G401 (cell line): ENCODE measurements at regions not wholly inside any gene's neighbourhood (a gene's known extent, or its start where the extent isn't known, plus 50 kb on each side); places are given as distances from the start of the nearest gene placed in this dataset.
"Not testable (repeated sequence)": the region's sequence is repeated elsewhere in the genome, so short reads cannot be mapped to it uniquely, and the experiment has no call there.

ENCODE experiments used
- DNase-seq: peaks from one replicate; pipeline ENCODE4 v3.0.0-alpha.2; 2015; ENCODE audit warnings: low spot score
- in situ Hi-C: cut with HindIII; loops from 2 replicates; pipeline ENCODE4 v1.10.0; 2016; ENCODE audit warnings: low sequenced_read_pairs, mixed read lengths

- no peak for DNase-seq
- in situ Hi-C loops: no loop called here
Measured at GRCh38 chr7:79615466-79615865, 162.0 kb upstream of the MAGI2 start.

GRCh38 chr7:79612903-79613302 is 159.4 kb upstream of the MAGI2 start:
- DNase-seq: no peak
- in situ Hi-C loops: no loop called here

GRCh38 chr7:79612022-79612421 is 158.6 kb upstream of the MAGI2 start:
- in situ Hi-C loops: no loop called here
- peak; percentile 61 for DNase-seq

GRCh38 chr7:79610748-79611304 is 157.4 kb upstream of the MAGI2 start:
- in situ Hi-C loops: no loop called here
- DNase-seq: no peak

GRCh38 chr7:79610313-79610712 is 156.8 kb upstream of the MAGI2 start:
- in situ Hi-C loops: no loop called here
- DNase-seq: no peak

GRCh38 chr7:79608005-79608404 is 154.5 kb upstream of the MAGI2 start:
- in situ Hi-C loops: no loop called here
- no peak for DNase-seq

- in situ Hi-C loops: no loop called here
- no peak for DNase-seq
Measured at GRCh38 chr7:79604841-79605240, 151.4 kb upstream of the MAGI2 start.

- in situ Hi-C loops: no loop called here
Measured at GRCh38 chr7:79598351-79598750, 144.9 kb upstream of the MAGI2 start.

GRCh38 chr7:79594671-79595070 is 141.2 kb upstream of the MAGI2 start:
- in situ Hi-C loops, DNase-seq: not testable (repeated sequence)

More at GRCh38 chr7:79598351-79598750, 144.9 kb upstream of the MAGI2 start:
- no peak for DNase-seq

GRCh38 chr7:79593866-79594301 is 140.4 kb upstream of the MAGI2 start:
- peak; percentile 84 for DNase-seq
- in situ Hi-C loops: no loop called here

GRCh38 chr7:79590916-79591623 is 137.6 kb upstream of the MAGI2 start:
- peak; percentile 59 for DNase-seq
- in situ Hi-C loops: no loop called here

GRCh38 chr7:79590391-79590790 is 136.9 kb upstream of the MAGI2 start:
- DNase-seq: peak; percentile 27
- in situ Hi-C loops: no loop called here

- DNase-seq: no peak
- in situ Hi-C loops: no loop called here
Measured at GRCh38 chr7:79570903-79571302, 117.4 kb upstream of the MAGI2 start.

- no peak for DNase-seq
- in situ Hi-C loops: no loop called here
Measured at GRCh38 chr7:79563821-79564522, 110.5 kb upstream of the MAGI2 start.

- in situ Hi-C loops: no loop called here
- no peak for DNase-seq
Measured at GRCh38 chr7:79555571-79555970, 102.1 kb upstream of the MAGI2 start.

- in situ Hi-C loops: no loop called here
- no peak for DNase-seq
Measured at GRCh38 chr7:79553811-79554555, 100.5 kb upstream of the MAGI2 start.

GRCh38 chr7:79552463-79552862 is 99.0 kb upstream of the MAGI2 start:
- in situ Hi-C loops: no loop called here
- DNase-seq: no peak

GRCh38 chr7:79548727-79549126 is 95.3 kb upstream of the MAGI2 start:
- peak; percentile 15 for DNase-seq
- in situ Hi-C loops: no loop called here

- DNase-seq: no peak
- in situ Hi-C loops: no loop called here
Measured at GRCh38 chr7:79547132-79547531, 93.7 kb upstream of the MAGI2 start.

- DNase-seq: no peak
- in situ Hi-C loops: no loop called here
Measured at GRCh38 chr7:79540592-79540991, 87.1 kb upstream of the MAGI2 start.
